Colon (tissue), 2 donors: ENCODE measurements at regions not wholly inside any gene's neighbourhood (a gene's known extent, or its start where the extent isn't known, plus 50 kb on each side); places are given as distances from the start of the nearest gene placed in this dataset.

Experiments
- FAIRE-seq: peaks from 2 replicates; lab custom pipeline; 2012; peaks lifted over from hg19 to GRCh38; lab: Jason Lieb, UNC
- donor health status: control.
- donor health status: control.

GRCh38 chr6:148250975-148251685 is 91.5 kb upstream of the SASH1 start:
- FAIRE-seq: no peak

- no peak for FAIRE-seq
Observed at GRCh38 chr6:148251891-148252290, 90.7 kb upstream of the SASH1 start.

GRCh38 chr6:148257810-148258209 is 84.8 kb upstream of the SASH1 start:
- FAIRE-seq: no peak

GRCh38 chr6:148258868-148259267 is 83.8 kb upstream of the SASH1 start:
- no peak for FAIRE-seq

- no peak for FAIRE-seq
Observed at GRCh38 chr6:148261470-148261869, 81.2 kb upstream of the SASH1 start.

GRCh38 chr6:148263010-148263409 is 79.6 kb upstream of the SASH1 start:
- no peak for FAIRE-seq

- no peak for FAIRE-seq
Observed at GRCh38 chr6:148263961-148264360, 78.7 kb upstream of the SASH1 start.

GRCh38 chr6:148265054-148265453 is 77.6 kb upstream of the SASH1 start:
- FAIRE-seq: no peak

- FAIRE-seq: no peak
Observed at GRCh38 chr6:148269386-148269785, 73.3 kb upstream of the SASH1 start.

GRCh38 chr6:148271711-148272439 is 70.8 kb upstream of the SASH1 start:
- FAIRE-seq: no peak

GRCh38 chr6:148272597-148272996 is 70.0 kb upstream of the SASH1 start:
- no peak for FAIRE-seq

- no peak for FAIRE-seq
Observed at GRCh38 chr6:148273962-148274752, 68.5 kb upstream of the SASH1 start.

GRCh38 chr6:148274809-148275208 is 67.8 kb upstream of the SASH1 start:
- FAIRE-seq: no peak

- no peak for FAIRE-seq
Observed at GRCh38 chr6:148285205-148285604, 57.4 kb upstream of the SASH1 start.

GRCh38 chr6:148286563-148286962 is 56.1 kb upstream of the SASH1 start:
- no peak for FAIRE-seq

GRCh38 chr6:148287623-148288333 is 54.9 kb upstream of the SASH1 start:
- FAIRE-seq: no peak

GRCh38 chr6:148288541-148288940 is 54.1 kb upstream of the SASH1 start:
- FAIRE-seq: no peak

GRCh38 chr6:148289153-148289552 is 53.5 kb upstream of the SASH1 start:
- FAIRE-seq: no peak

- no peak for FAIRE-seq
Observed at GRCh38 chr6:148291876-148292275, 50.8 kb upstream of the SASH1 start.
